Peyer's patch (tissue), 4 donors: ENCODE measurements at regions not wholly inside any gene's neighbourhood (a gene's known extent, or its start where the extent isn't known, plus 50 kb on each side); places are given as distances from the start of the nearest gene placed in this dataset.

Source experiments
- POLR2A ChIP-seq, 2 donors: fragments of 450-650 bp; IDR thresholded peaks; one replicate each; pipeline ENCODE4 v1.5.1; 2017; ENCODE audit warnings: antibody characterized with exemption in 2 of 2, mild to moderate bottlenecking in 2 of 2, moderate library complexity in 2 of 2
- TF ChIP-seq, protein P1 (sequence below), 6 experiments: fragments of 450-650 bp in 4 of 6; fragments of 200-600 bp in 2 of 6; sonication (generic) in 1 of 6; IDR thresholded peaks; one replicate each; pipeline ENCODE4 v1.5.1; 2017 to 2019; ENCODE audit warnings: antibody characterized with exemption in 6 of 6, mild to moderate bottlenecking in 3 of 6, moderate library complexity in 1 of 6

DNA sequence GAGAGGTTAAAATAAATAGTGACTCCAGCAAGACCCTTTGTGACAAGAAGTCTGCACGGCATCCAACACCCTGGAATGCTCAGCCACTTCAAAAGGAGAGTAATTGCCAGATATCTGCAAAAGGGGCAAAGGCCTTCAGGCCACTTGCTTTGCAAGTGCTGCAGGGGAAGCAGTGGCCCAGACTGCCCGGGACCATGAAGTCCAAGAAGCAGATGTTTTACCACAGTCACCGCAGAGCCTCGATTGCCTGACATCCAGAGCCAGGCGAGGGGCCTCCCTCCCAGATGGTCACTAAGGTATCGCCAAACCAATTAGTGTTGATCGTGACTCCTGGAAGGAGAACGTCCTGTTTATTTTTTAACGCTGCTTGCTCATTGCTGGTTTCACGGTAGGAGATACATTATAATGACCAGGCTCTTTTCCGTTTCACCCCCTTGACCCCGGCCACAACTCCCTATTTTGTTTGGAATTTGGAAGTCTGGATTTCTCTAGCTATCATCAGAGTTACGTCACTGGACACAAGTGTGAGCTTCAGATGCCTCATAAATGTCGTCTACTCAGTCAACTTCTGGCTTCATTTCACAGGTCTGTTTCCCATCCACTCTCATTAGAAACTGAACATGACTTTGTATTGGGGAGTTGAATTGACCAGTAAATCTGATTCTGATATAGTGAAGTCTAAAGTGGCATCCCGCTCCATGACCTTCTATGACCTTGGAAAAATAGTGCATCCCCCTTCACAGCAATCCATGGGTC, 276.2 kb downstream of the WDR11 start:
- TF ChIP-seq, protein P1, sequence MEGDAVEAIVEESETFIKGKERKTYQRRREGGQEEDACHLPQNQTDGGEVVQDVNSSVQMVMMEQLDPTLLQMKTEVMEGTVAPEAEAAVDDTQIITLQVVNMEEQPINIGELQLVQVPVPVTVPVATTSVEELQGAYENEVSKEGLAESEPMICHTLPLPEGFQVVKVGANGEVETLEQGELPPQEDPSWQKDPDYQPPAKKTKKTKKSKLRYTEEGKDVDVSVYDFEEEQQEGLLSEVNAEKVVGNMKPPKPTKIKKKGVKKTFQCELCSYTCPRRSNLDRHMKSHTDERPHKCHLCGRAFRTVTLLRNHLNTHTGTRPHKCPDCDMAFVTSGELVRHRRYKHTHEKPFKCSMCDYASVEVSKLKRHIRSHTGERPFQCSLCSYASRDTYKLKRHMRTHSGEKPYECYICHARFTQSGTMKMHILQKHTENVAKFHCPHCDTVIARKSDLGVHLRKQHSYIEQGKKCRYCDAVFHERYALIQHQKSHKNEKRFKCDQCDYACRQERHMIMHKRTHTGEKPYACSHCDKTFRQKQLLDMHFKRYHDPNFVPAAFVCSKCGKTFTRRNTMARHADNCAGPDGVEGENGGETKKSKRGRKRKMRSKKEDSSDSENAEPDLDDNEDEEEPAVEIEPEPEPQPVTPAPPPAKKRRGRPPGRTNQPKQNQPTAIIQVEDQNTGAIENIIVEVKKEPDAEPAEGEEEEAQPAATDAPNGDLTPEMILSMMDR (IDR thresholded peaks at IDR 0.05): no peak
- no peak for TF ChIP-seq POLR2A (IDR thresholded peaks at IDR 0.05)
